Chondrocyte (in vitro differentiated cells): ENCODE measurements at regions not wholly inside any gene's neighbourhood (a gene's known extent, or its start where the extent isn't known, plus 50 kb on each side); places are given as distances from the start of the nearest gene placed in this dataset.
A peak's percentile ranks its signal among the peaks of the same experiment; 100 is the strongest.
"Not testable (repeated sequence)": the region's sequence is repeated elsewhere in the genome, so short reads cannot be mapped to it uniquely, and the experiment has no call there.

Experiments used
- DNase-seq: peaks from one replicate; pipeline ENCODE4 v3.0.0; 2021; ENCODE audit warnings: mixed read lengths, low spot score
- H3K27ac Mint-ChIP-seq: one replicate; pipeline ENCODE4 v1.8.0; 2021; ENCODE audit warnings: mild to moderate bottlenecking, moderate library complexity, mixed read lengths; ENCODE audit not compliant: unreplicated experiment
- H3K27me3 Mint-ChIP-seq: 2 replicates; pipeline ENCODE4 v1.8.0; 2021; ENCODE audit warnings: low read depth, mixed read lengths
- H3K36me3 Mint-ChIP-seq: 2 replicates; pipeline ENCODE4 v1.8.0; 2021; ENCODE audit warnings: low read depth, mixed read lengths
- H3K4me1 Mint-ChIP-seq: 2 replicates; pipeline ENCODE4 v1.8.0; 2021; ENCODE audit warnings: low read depth, mild to moderate bottlenecking, mixed read lengths
- H3K4me3 Mint-ChIP-seq: one replicate; pipeline ENCODE4 v1.8.0; 2021; ENCODE audit warnings: mild to moderate bottlenecking, moderate library complexity, mixed read lengths; ENCODE audit not compliant: unreplicated experiment
- H3K9me3 Mint-ChIP-seq: 2 replicates; pipeline ENCODE4 v1.8.0; 2021; ENCODE audit warnings: low read depth, mixed read lengths
- TF ChIP-seq, protein P1 (sequence below): fragments of 200-600 bp; sonication (generic); IDR thresholded peaks from 2 replicates; pipeline ENCODE4 v1.5.0; 2021; ENCODE audit warnings: antibody characterized with exemption, mild to moderate bottlenecking, moderate library complexity

DNA sequence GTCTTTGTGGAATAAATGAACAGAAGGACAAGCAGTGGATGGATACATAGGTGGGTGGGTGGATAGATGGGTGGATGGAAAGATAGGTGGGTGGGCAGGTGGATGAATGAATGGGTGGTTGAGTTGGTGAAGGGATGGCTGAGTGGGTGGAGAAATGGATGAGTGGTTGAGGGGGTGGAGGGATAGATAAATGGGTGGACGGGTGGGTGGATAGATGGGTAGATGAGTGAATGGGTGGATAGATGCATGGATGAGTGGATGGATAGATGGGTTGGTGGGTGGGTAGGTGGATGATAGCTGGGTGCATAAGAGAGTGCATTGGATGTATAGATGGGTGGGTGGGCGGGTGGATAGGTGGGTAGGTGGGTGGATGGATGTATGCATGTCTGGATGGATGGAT, 63.5 kb downstream of the UNC93B1 start:
- not testable (repeated sequence) for DNase-seq, H3K4me1 Mint-ChIP-seq, H3K4me3 Mint-ChIP-seq, H3K27ac Mint-ChIP-seq, H3K36me3 Mint-ChIP-seq, H3K9me3 Mint-ChIP-seq
- peaks cover 33% of the 10 kb centered on the region for H3K27me3 Mint-ChIP-seq

DNA sequence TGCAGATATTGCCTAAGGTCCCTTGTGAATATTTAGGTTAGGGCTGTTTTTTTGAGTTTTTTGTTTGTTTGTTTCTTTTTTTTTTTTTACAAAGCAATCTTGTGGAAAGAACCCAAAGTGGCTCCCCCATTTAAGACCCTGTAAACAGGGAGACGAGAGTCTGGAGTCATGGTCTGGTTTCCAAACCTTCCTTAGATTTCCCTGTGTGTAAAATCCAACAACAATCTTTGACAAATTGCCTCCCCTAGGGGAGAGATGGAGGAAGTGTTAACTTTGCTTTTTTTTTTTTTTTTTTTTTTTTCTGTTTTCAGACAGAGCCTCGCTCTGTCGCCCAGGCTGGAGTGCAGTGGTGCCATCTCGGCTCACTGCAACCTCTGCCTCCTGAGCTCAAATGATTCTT, 64.9 kb downstream of the UNC93B1 start:
- H3K4me1 Mint-ChIP-seq, H3K9me3 Mint-ChIP-seq, H3K27ac Mint-ChIP-seq, H3K4me3 Mint-ChIP-seq, H3K36me3 Mint-ChIP-seq, DNase-seq: not testable (repeated sequence)
- peaks cover 36% of the 10 kb centered on the region for H3K27me3 Mint-ChIP-seq
- TF ChIP-seq, protein P1, sequence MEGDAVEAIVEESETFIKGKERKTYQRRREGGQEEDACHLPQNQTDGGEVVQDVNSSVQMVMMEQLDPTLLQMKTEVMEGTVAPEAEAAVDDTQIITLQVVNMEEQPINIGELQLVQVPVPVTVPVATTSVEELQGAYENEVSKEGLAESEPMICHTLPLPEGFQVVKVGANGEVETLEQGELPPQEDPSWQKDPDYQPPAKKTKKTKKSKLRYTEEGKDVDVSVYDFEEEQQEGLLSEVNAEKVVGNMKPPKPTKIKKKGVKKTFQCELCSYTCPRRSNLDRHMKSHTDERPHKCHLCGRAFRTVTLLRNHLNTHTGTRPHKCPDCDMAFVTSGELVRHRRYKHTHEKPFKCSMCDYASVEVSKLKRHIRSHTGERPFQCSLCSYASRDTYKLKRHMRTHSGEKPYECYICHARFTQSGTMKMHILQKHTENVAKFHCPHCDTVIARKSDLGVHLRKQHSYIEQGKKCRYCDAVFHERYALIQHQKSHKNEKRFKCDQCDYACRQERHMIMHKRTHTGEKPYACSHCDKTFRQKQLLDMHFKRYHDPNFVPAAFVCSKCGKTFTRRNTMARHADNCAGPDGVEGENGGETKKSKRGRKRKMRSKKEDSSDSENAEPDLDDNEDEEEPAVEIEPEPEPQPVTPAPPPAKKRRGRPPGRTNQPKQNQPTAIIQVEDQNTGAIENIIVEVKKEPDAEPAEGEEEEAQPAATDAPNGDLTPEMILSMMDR = peak; percentile 40

DNA sequence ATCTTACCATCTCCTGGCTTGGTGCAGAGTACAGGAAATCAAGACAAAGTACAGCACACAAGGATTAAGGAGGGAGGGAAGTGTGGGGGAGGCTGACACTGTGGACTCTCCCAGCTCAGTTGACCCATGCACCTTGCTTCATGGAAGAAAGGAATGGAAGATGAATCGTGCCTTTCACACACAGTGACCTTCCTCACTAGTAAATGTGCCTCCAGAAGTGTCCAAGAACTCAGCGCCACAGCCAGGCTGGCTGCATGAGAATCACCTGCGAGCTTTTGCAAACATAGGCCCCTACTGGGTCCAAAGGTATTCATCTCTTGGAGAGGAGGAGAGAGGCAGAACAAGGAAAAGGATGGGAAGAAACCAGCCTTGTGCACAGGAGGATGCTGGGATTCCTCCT, 65.5 kb downstream of the UNC93B1 start:
- not testable (repeated sequence) for H3K36me3 Mint-ChIP-seq, DNase-seq, H3K4me1 Mint-ChIP-seq, H3K4me3 Mint-ChIP-seq, H3K9me3 Mint-ChIP-seq, H3K27ac Mint-ChIP-seq
- peaks cover 41% of the 10 kb centered on the region for H3K27me3 Mint-ChIP-seq

DNA sequence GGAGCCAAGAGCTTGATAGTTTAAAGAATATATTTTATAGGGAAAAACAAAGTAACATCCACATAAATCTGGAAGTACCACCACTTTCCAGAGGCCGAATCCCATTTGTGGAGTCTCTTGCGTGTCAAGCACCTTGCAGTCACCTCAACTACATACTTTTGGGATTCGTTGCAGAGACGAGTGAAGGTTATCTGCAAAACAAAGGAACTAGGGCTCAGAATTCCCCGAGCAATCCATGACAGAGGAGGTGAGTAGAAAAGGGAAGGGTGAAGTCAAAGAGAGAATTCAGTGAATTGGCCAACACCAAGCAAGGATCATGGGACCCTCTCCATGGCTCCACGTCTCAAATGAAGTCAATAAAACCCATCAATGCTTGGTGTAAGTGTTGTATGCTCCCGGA, 80.3 kb downstream of the UNC93B1 start:
- H3K9me3 Mint-ChIP-seq, H3K27ac Mint-ChIP-seq, H3K4me3 Mint-ChIP-seq, DNase-seq, H3K36me3 Mint-ChIP-seq, H3K4me1 Mint-ChIP-seq: not testable (repeated sequence)
- peaks cover 37% of the 10 kb centered on the region for H3K27me3 Mint-ChIP-seq

DNA sequence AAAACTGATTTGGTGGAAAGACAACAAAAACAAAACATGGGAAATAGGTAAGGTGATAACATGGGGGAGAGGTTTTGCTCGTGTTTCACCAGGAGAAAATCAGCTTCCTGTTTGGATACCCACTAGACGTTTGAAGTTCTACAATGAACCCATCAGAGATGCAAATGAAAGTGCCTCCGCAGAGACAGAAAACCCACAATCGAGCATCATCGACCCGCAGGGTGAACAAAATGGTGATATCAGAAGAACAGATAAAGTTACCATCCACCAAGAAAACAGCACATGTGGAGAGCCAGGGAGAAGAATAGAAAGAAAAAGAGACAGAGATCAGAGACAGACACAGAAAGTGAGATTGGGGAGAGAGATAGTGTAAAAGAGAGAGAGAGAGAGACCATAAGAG, 83.4 kb downstream of the UNC93B1 start:
- not testable (repeated sequence) for H3K4me1 Mint-ChIP-seq, H3K36me3 Mint-ChIP-seq, H3K9me3 Mint-ChIP-seq, DNase-seq, H3K4me3 Mint-ChIP-seq, H3K27ac Mint-ChIP-seq
- peaks cover 33% of the 10 kb centered on the region for H3K27me3 Mint-ChIP-seq

DNA sequence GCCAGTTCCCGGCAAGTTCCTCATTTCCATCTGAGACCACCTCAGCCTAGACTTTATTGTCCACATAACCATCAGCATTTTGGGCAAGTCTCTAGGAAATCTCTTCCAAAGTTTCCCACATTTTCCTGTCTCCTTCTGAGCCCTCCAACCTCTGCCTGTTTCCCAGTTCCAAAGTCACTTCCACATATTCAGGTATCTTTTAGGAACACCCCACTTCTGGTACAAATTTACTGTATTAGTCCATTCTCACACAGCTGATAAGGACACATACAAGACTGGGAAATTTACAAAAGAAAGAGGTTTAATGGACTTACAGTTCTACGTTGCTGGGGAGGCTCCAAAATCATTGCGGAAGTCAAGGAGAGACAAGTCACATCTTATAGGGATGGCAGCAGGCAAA, 91.7 kb downstream of the UNC93B1 start:
- not testable (repeated sequence) for H3K4me1 Mint-ChIP-seq, H3K4me3 Mint-ChIP-seq, H3K27ac Mint-ChIP-seq, H3K36me3 Mint-ChIP-seq, DNase-seq
- Mint-ChIP-seq H3K27me3 (peaks cover 31% of the 10 kb centered on the region), H3K9me3 (peaks cover 19% of the 10 kb centered on the region)

DNA sequence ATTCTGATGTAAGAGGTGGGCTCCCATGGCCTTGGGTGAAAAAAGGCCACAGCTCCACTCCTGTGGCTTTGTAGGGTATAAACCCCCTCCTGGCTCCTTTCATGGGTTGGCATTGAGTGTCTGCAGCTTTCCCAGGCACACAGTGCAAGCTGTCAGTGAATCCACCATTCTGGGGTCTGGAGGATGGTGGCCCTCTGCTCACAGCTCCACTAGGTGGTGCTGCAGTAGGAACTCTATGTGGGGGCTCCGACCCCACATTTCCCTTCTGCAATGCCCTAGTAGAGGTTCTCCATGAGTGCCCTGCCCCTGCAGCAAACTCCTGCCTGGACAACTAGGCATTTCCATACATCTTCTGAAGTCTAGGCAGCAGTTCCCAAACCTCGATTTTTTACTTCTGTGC, 92.7 kb downstream of the UNC93B1 start:
- peaks cover 19% of the 10 kb centered on the region for H3K9me3 Mint-ChIP-seq
- DNase-seq, H3K27ac Mint-ChIP-seq, H3K36me3 Mint-ChIP-seq, H3K4me1 Mint-ChIP-seq, H3K4me3 Mint-ChIP-seq: not testable (repeated sequence)
- peaks cover 31% of the 10 kb centered on the region for H3K27me3 Mint-ChIP-seq

DNA sequence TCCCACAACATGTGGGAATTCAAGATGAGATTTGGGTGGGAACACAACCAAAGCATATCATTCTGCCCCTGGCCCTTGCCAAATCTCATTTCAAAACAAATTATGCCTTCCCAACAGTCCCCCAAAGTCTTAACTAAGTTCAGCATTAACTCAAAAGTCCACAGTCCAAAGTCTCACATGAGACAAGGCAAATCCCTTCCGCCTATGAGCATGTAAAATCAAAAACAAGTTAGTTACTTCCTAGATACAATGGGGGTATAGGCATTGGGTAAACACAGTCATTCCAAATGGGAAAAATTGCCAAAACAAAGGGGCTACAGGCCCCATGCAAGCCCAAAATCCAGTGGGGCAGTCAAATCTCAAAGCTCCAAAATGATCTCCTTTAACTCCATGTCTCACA, 93.1 kb downstream of the UNC93B1 start:
- not testable (repeated sequence) for DNase-seq, H3K27ac Mint-ChIP-seq, H3K4me3 Mint-ChIP-seq, H3K4me1 Mint-ChIP-seq, H3K36me3 Mint-ChIP-seq
- Mint-ChIP-seq H3K27me3 (peaks cover 31% of the 10 kb centered on the region), H3K9me3 (peaks cover 19% of the 10 kb centered on the region)

DNA sequence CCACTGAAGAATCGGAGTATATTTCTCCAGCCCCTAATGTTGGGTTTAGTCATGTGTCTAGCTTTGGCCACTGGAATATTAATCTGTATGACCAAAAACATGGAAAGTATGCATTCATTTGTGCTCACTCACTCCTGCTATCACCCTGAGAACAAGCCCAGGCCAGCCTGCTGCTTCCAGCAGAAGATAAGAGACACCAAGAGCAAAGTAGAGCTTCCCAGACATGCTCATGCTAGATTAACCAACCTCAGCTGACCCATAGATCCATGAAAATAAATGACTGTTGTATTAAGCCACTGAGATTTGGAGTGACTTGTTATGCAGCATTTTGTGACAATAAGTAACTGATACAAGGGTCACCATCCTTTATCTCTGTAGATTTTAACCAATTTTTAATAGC, 96.9 kb downstream of the UNC93B1 start:
- not testable (repeated sequence) for H3K27ac Mint-ChIP-seq, H3K4me1 Mint-ChIP-seq, H3K36me3 Mint-ChIP-seq, H3K4me3 Mint-ChIP-seq, H3K9me3 Mint-ChIP-seq, DNase-seq
- H3K27me3 Mint-ChIP-seq = peaks cover 25% of the 10 kb centered on the region

DNA sequence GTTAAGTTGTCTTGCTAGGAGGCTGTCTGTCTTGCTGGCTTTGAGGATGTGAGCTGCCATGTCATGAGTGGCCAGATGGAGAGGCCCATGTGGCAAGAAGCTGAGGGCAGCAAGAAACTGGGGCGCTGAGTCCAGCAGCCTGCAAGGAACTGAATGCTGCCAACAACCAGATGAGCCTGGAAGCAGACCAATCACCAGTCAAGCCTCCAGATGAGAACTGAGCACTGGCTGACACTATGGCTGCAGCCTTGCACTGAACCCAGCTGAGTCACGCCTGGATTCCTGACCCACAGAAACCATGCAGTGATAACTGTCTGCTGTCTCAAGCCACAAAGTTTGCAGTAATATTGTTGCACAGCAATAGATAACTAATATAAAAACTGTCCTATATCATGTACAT, 104.4 kb downstream of the UNC93B1 start:
- H3K4me1 Mint-ChIP-seq, DNase-seq, H3K9me3 Mint-ChIP-seq, H3K27ac Mint-ChIP-seq, H3K36me3 Mint-ChIP-seq, H3K4me3 Mint-ChIP-seq, H3K27me3 Mint-ChIP-seq: not testable (repeated sequence)

DNA sequence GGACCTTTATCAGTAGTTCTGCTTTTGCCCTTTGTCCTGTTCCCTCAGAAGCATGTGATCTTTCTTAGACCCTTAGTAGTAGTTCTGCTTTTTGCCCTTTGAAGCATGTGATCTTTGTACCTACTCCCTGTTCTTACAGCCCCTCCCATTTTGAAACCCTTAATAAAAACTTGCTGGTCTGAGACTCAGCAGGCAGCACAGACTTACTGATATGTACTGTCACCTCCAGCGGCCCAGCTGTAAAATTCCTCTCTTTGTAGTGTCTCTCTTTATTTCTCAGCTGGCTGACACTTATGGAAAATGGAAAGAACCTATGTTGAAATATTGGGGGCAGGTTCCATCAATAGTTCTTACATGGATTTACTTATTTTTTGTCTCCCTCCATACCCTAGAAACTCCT, 110.4 kb downstream of the UNC93B1 start:
- not testable (repeated sequence) for DNase-seq, H3K27ac Mint-ChIP-seq, H3K4me1 Mint-ChIP-seq, H3K36me3 Mint-ChIP-seq, H3K4me3 Mint-ChIP-seq, H3K9me3 Mint-ChIP-seq
- H3K27me3 Mint-ChIP-seq = peaks cover 24% of the 10 kb centered on the region

DNA sequence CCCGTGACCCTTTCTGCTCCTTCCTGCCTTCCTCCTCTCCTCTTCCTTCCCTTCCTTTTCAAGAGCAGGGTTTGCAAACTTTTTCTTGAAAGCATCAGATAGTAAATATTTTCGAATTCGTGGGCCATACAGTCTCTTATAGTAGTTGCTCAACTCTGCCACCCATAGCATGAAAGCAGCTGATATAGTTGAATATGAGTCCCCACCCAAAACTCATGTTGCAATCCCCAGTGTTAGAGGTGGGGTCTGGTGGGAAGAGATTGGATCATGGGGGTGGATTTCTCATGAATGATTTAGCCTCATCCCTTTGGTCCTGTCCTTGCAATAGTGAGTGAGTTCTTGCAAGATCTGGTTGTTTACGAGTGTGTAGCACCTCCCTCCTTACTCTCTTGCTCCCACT, 114.3 kb downstream of the UNC93B1 start:
- peaks cover 50% of the 10 kb centered on the region for H3K27me3 Mint-ChIP-seq
- H3K9me3 Mint-ChIP-seq, DNase-seq, H3K36me3 Mint-ChIP-seq, H3K4me1 Mint-ChIP-seq, H3K27ac Mint-ChIP-seq, H3K4me3 Mint-ChIP-seq: not testable (repeated sequence)

DNA sequence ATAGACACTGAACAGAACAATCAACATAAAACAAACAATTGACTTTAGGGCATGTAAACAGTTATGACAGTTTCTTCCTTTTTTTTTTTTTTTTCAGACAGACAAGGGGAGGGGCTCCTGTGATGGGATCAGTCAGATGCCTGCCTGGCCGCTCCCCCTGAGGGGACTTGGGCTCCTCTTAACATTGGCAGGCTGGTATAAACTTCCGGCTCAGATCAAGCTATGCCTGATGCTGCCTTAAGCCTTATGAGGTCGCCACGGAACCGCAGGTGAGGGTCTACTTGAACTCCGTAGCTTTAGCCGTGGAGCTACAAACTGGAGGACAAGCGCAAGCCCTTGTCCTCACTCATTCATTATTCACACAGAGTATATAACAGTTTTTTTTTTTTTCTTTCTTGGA, 115.8 kb downstream of the UNC93B1 start:
- H3K4me3 Mint-ChIP-seq, H3K36me3 Mint-ChIP-seq, H3K27ac Mint-ChIP-seq, H3K9me3 Mint-ChIP-seq, DNase-seq, H3K4me1 Mint-ChIP-seq: not testable (repeated sequence)
- H3K27me3 Mint-ChIP-seq = peaks cover 64% of the 10 kb centered on the region
